GM19397 (cell line): ENCODE measurements at regions not wholly inside any gene's neighbourhood (a gene's known extent, or its start where the extent isn't known, plus 50 kb on each side); places are given as distances from the start of the nearest gene placed in this dataset.
"Not testable (repeated sequence)": the region's sequence is repeated elsewhere in the genome, so short reads cannot be mapped to it uniquely, and the experiment has no call there.

Experiments
- ATAC-seq: cut with Tn5 transposase; IDR thresholded peaks from one replicate; pipeline ENCODE4 v1.9.1; 2021; ENCODE audit warnings: mild to moderate bottlenecking, moderate library complexity; ENCODE audit not compliant: unreplicated experiment

GRCh38 chr1:190949939-190950338, 472.3 kb upstream of the BRINP3 start:
- ATAC-seq: no peak

- ATAC-seq: no peak
These were observed 479.9 kb upstream of the BRINP3 start for GRCh38 chr1:190957565-190957964.

- ATAC-seq: no peak
These were observed 485.7 kb upstream of the BRINP3 start for GRCh38 chr1:190963321-190963720.

- ATAC-seq: no peak
These were observed 498.2 kb upstream of the BRINP3 start for GRCh38 chr1:190975827-190976226.

GRCh38 chr1:191002768-191003167, 525.1 kb upstream of the BRINP3 start:
- no peak for ATAC-seq

GRCh38 chr1:191016765-191017164, 539.1 kb upstream of the BRINP3 start:
- ATAC-seq: no peak

- ATAC-seq: no peak
These were observed 545.2 kb upstream of the BRINP3 start for GRCh38 chr1:191022856-191023255.

GRCh38 chr1:191025896-191026642, 548.4 kb upstream of the BRINP3 start:
- ATAC-seq: no peak

- no peak for ATAC-seq
These were observed 549.2 kb upstream of the BRINP3 start for GRCh38 chr1:191026828-191027227.

GRCh38 chr1:191034132-191034531, 556.5 kb upstream of the BRINP3 start:
- ATAC-seq: no peak

- no peak for ATAC-seq
These were observed 565.4 kb upstream of the BRINP3 start for GRCh38 chr1:191043066-191043465.

GRCh38 chr1:191049781-191050180, 572.1 kb upstream of the BRINP3 start:
- no peak for ATAC-seq

GRCh38 chr1:191052888-191053287, 575.2 kb upstream of the BRINP3 start:
- no peak for ATAC-seq

- no peak for ATAC-seq
These were observed 587.7 kb upstream of the BRINP3 start for GRCh38 chr1:191065346-191065745.

GRCh38 chr1:191065771-191066170, 588.1 kb upstream of the BRINP3 start:
- ATAC-seq: no peak

GRCh38 chr1:191074881-191075280, 597.2 kb upstream of the BRINP3 start:
- ATAC-seq: no peak

GRCh38 chr1:191083090-191083489, 605.4 kb upstream of the BRINP3 start:
- not testable (repeated sequence) for ATAC-seq

- ATAC-seq: no peak
These were observed 607.5 kb upstream of the BRINP3 start for GRCh38 chr1:191085121-191085520.

- no peak for ATAC-seq
These were observed 609.2 kb upstream of the BRINP3 start for GRCh38 chr1:191086910-191087309.

- ATAC-seq: no peak
These were observed 618.7 kb upstream of the BRINP3 start for GRCh38 chr1:191096405-191096804.

GRCh38 chr1:191099696-191100095, 622.0 kb upstream of the BRINP3 start:
- ATAC-seq: no peak

- ATAC-seq: no peak
These were observed 624.3 kb upstream of the BRINP3 start for GRCh38 chr1:191101960-191102359.

- no peak for ATAC-seq
These were observed 648.3 kb upstream of the BRINP3 start for GRCh38 chr1:191125950-191126349.
